ENCODE measurements at regions not wholly inside any gene's neighbourhood (a gene's known extent, or its start where the extent isn't known, plus 50 kb on each side); places are given as distances from the start of the nearest gene placed in this dataset.
"Not testable (repeated sequence)": the region's sequence is repeated elsewhere in the genome, so short reads cannot be mapped to it uniquely, and the experiment has no call there.

DNA sequence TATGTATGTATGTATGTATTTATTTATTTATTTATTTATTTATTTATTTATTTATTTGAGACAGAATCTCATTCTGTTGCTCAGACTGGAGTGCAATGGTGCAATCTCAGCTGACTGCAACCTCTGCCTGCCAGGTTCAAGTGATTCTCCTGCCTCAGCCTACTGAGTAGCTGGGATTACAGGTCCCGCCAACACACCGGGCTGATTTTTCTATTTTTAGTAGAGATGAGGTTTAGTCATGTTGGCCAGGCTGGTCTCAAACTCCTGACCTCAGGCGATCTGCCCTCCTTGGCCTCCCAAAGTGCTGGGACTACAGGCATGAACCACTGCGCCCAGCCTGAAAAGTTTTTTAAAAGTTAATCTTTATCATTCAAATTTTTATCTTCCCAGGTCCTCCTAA, 532.9 kb upstream of the SMIM21 start:
- TF ChIP-seq, protein P1, sequence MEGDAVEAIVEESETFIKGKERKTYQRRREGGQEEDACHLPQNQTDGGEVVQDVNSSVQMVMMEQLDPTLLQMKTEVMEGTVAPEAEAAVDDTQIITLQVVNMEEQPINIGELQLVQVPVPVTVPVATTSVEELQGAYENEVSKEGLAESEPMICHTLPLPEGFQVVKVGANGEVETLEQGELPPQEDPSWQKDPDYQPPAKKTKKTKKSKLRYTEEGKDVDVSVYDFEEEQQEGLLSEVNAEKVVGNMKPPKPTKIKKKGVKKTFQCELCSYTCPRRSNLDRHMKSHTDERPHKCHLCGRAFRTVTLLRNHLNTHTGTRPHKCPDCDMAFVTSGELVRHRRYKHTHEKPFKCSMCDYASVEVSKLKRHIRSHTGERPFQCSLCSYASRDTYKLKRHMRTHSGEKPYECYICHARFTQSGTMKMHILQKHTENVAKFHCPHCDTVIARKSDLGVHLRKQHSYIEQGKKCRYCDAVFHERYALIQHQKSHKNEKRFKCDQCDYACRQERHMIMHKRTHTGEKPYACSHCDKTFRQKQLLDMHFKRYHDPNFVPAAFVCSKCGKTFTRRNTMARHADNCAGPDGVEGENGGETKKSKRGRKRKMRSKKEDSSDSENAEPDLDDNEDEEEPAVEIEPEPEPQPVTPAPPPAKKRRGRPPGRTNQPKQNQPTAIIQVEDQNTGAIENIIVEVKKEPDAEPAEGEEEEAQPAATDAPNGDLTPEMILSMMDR (IDR thresholded peaks at IDR 0.05): not testable (repeated sequence)
- TF ChIP-seq EZH2, EZH2phosphoT487 (IDR thresholded peaks at IDR 0.05): not testable (repeated sequence)
